ENCODE measurements at regions not wholly inside any gene's neighbourhood (a gene's known extent, or its start where the extent isn't known, plus 50 kb on each side); places are given as distances from the start of the nearest gene placed in this dataset.
"Not testable (repeated sequence)": the region's sequence is repeated elsewhere in the genome, so short reads cannot be mapped to it uniquely, and the experiment has no call there.

DNA sequence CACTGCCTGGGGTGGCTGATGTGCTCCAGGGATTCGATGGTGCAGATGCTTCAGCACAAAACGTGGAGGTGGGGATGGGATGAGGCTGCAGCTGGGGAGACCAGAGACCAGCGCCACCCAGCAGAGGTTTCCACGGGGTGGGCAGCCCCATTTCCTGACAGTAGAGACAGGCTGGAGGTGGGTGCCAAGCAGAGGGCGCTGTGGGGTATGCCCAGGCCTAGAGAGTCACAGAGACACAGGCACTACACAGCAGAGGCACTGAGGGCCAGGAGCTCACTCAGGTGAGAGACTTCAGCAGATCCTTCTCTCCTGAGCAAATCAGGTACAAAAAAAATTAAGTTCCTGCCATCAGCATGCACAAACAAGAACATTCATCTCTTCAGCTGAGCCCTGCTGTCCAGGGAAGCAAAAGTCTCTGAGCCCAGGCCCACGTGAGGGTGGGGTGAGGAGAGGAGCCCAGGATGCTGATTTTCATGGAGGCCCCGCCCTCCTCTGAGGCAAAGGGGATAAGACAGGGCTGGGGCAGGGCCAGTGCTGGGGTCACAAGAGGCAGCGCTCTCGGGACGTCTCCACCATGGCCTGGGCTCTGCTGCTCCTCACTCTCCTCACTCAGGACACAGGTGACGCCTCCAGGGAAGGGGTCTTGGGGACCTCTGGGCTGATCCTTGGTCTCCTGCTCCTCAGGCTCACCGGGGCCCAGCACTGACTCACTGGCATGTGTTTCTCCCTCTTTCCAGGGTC, 53.1 kb downstream of the GGTLC2 start:
- no peak for DNase-seq (ENCODE audit: low spot score)

DNA sequence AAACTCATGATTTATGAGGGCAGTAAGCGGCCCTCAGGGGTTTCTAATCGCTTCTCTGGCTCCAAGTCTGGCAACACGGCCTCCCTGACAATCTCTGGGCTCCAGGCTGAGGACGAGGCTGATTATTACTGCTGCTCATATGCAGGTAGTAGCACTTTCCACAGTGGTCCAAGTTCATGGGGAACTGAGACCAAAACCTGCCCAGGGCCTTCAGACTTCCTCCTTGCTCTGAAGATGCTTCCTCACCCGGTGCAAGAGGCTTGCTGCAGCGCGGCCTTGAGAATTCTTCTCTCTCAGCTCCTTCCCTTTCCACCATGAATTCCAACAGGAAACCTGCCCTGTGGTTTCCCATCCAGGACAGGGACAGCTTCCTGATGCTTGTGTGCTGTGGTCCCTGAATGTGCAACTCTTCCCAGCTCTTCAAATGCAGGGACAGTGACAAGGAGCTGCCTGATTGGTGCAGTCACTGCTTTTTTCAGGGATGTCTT, 53.9 kb downstream of the GGTLC2 start:
- no peak for DNase-seq (ENCODE audit: low spot score)

DNA sequence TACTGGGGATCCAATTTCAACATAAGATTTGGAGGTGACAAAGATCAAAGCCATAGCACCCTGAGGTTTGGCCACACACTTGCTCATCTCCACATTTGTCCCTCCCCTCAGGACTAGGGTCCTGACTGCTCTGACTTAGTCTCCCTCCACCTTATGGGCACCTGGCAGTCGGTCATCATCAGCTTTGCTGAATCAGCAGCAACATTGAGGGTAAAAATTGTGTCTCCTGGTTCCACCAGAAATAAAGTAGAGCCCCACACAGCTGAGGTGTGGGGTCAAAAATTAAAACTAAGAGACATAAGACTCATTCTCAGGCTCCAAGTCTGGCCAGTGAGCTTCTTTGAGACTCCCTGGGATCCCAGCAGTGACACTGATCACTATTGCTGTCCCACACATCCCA, 56.2 kb downstream of the GGTLC2 start:
- no peak for DNase-seq (ENCODE audit: low spot score)

DNA sequence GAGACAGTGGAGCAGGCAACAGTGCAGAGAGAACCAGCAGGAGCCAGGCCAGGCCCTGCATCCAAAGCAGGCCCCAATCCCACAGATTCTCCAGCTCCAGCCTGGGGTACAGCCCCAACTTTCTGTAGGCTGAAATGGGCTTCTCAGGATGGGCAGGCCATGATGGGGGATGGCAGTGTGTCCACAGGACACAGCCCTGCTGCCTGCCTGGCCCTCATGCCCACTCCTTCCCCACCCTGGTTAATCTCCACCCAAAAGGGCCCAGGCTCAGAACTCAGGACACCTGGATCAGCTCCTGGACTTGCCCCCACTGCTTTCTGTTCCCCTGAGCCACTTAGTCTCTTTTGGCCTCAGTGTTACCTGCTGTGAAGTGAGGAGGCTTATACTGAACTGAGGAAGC, 57.1 kb downstream of the GGTLC2 start:
- DNase-seq (ENCODE audit: low spot score): not testable (repeated sequence)

DNA sequence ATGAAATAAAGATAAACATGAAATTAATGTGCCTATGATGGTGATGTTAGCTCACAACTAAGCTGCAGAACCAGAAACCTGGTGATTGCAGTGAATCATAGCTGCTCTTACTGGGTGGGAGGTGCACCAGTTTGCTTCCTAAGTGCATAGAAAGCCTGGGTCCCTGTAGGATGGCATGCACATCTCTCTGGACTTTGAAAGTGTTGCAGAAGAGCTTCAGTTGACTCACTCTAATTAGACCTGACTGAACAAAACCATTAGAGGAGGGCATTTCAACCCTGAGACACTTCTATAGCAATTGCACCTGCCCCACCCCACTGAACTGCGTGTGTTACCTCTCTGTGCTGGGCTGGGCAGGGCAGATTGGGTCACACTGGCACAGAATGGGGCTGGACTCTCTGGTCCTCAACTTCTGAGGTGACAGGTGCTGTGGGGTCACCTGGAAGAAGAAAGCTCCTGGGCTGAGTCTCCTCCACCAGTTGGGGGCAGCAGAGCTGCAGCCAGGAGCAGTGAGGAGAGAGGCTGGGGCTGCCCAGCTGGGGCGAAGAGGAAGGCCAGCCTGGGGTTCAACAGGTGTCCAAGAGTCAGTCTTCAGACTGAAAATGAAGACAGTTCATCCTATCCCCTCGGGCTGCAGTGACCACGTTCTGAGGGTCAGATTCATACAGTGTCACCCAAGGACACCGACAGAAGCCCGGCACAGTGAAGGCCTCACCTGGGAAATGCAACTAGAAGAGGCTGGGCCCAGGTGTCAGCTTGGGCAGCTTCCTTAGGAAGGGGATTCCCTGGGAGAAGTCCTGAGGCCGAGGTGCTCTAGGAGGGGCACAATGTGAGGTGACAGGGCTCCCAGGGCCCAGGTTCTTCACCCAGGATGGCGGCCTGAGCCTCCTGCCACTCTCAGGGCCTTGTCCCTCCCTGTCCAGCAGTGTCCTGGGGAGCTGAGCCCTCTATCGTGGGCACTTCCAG, 58.1 kb downstream of the GGTLC2 start:
- DNase-seq (ENCODE audit: low spot score): no peak

DNA sequence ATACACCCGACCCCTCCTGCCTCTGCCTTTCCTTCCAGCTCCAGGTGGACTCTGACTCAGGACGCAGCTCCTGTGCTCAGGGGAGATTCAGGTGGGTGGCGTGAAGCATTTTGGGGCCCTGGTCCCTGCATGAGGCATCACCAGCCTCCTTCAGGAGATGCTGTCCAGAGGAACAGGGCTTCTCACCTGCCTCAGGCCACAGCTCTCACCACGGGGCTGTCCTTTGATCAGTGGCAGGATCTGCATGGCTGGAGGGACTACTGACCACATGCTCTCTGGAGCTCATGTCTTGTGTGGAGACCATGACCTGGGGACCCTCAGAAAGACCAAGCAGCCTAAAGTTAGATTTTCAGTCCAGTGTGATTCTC, 58.8 kb downstream of the GGTLC2 start:
- DNase-seq (ENCODE audit: low spot score): no peak

DNA sequence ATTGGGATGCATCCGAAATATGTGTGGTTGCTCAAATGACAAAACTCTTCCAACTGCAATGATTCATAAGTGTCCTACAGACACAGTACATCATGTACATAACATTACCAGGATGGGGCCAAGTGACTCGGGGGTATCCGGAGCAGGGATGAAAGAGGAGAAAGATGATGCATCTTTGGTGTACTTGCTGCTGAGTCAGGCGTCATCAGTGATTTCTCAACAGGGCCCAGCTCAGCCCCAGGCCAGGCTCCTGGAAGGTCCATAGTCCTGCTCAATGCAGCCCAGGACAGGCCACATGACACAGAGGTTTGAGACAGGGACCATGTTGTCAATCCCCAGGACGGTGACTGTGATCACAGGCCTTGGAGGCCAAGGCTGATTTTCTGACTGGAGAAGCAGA, 59.3 kb downstream of the GGTLC2 start:
- peak; percentile 56 for DNase-seq (ENCODE audit: low spot score)

DNA sequence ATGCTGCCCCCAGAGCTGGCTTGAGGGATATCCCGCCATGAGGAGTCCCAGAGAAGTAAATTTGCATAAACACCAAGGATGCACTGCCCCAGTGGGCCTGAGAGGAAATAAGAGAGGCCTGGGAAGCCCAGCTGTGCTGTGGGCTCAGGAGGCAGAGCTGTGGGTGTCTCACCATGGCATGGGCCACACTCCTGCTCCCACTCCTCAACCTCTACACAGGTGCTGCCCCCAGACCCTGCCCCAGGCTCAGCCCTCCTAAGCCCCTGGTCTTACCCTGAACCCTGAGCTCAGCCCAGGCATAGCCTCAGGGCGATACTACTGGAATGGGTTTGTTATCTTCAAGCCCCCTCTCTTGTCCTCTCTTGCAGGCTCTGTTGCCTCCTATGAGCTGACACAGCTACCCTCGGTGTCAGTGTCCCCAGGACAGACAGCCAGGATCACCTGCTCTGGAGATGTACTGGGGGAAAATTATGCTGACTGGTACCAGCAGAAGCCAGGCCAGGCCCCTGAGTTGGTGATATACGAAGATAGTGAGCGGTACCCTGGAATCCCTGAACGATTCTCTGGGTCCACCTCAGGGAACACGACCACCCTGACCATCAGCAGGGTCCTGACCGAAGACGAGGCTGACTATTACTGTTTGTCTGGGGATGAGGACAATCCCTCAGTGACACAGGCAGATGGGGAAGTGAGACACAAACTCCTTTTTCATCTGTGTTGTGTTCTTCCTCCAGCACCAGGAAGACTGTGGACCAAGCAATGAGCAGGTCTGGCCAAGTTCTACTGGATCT, 59.9 kb downstream of the GGTLC2 start:
- no peak for DNase-seq (ENCODE audit: low spot score)

DNA sequence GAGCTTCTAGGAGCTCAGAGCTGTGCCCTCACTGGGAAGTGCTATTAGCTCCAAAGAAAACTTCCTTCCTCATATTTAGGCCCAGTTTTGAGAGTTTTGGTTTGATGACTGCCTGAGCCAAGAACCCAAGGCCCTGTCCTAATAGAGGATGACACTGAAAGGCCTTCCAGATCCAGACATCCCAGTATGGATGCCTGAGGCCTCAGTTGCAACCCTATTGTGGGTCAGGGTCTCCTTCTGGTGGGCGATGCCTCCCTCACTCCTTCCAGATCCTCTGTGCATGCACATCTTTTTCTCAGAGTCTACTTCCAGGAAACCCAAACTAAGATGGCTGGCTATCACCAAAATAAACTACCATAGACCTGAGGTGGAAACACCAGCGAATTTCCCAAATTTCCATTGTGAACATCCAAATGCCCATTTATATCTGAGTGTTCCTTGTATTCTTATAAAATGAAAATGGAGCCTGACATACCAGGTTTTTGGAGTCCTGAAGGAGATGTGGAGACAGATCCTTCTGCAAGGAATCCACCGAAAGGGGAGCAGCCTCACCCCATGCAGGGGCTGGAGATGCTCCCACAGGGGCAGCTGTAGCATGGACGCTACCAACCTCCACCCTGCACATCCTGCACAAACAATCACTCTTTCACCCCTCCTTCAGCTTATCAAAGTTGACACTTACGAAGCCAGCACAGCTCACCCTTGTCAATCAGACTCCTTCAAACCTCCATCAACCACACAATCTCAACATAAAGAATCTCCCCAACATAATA, 61.1 kb downstream of the GGTLC2 start:
- DNase-seq (ENCODE audit: low spot score): no peak

DNA sequence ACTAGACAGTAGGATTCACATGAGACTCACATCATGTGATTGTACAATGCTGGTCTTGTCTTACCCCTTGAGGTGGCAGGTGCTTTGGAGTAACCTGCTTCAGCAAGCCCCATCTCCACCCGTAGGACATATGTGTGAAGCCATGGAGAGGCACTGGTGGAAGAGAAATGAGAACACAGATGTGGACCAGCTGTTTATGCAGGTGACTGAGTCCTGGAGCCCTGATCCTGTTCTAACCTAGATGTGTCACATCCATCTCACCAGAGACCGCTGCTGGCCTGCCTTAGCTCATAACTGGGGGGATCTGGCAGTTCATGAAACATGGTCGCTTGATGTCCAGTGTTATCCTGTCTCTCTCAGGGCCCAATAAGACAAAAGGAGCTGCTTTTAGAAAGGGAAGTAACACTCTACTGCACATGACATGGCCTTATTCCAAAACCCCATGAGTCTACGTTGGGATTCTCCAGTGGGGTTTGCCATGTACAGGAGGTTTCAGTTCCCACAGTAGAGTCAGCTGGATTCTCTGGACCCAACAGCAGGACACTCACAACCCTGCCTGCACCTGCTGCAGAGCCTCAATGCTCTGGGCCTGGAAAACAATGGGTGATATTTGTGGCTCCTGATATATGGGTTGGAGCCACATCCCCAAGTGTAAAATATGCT, 62.0 kb downstream of the GGTLC2 start:
- no peak for DNase-seq (ENCODE audit: low spot score)

DNA sequence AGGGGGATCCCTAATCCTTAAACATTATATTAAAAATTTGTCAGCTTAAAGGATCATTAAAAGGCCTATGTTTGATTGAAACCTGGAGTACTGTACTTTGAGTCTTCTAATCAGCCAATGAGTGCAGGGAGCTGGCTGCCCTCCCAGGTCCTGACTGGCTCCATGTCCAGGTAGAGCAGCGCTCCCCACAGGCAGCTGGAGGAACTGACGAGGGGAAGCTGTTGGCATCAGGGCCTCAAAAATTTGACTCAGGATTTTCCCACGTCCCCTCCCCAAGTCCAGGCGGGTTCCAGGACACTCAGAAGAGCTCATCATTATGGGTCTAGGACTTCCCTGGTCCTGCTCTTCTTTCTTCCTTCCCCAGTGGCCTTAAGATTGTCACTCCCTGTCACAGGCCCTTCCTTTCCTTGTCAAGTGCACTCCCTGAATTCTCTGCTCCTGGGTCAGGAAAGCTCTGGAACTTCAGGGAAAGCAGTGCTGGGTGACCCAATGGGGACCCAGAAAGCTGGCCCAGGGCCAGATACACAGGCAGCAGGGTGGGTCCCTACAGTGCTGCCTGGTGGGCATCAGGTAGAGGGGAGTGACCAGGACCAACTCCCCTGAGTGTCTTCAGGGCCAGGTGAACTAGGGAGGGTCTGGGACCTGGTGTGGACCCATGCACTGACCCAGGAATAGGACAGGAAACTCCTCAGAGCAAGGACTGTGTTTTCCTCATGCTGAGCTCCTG, 65.5 kb downstream of the GGTLC2 start:
- DNase-seq (ENCODE audit: low spot score): no peak

DNA sequence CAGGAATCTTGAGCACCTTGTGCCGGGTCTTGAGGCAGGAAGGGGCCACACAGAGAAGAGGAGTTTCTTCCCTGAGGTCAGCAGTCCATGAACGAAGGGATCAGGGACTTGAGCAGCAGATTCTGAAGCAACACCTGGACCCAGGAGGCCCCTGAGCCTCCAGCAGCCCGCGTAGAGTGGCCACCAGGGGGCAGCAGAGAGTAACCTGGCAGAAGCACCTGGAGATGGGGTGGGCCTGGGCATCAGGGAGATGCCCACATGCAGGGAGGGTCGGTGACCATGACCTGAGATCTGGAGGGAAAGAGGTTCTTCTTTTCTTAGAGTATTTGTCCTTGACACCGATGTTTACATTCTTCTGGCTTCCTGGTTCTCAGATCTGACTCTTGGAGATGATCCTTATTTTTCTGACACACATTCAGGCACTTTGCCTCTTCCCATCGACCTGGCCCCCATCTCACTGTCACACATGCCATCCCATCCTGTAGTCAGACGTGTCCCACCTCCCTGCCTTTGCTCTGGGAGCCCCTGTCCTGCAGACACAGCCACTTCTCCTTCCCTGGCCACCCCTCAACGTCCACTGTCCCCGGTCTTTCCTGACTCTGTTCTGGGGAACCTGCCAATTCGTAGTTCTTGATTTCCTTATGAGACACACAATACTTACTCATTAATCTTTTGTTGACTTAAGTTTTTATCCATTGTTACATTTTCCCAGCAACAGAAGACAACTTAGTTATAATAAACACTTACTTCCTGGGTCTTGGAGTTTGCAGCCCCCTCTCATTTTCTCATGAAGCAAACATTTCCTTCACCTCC, 66.5 kb downstream of the GGTLC2 start:
- peak; percentile 73 for DNase-seq (ENCODE audit: low spot score)

DNA sequence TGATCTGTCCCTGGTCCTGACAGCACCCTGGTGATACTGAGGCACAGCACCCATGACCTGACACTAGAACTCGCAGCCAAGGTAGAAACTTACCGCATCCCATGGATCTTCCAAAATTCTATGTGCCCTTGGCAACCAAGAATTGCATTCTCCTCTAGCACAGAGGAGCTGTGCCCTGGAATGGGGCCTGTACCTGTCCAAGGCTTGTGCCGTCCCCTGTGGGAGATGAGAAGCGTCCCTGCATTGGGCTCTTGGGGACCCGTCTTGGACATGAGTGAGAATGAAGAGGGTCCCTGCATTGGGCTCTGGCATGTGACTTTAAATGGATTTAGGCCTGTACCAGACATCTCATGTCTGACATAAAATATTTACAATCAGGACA, 67.1 kb downstream of the GGTLC2 start:
- no peak for DNase-seq (ENCODE audit: low spot score)

DNA sequence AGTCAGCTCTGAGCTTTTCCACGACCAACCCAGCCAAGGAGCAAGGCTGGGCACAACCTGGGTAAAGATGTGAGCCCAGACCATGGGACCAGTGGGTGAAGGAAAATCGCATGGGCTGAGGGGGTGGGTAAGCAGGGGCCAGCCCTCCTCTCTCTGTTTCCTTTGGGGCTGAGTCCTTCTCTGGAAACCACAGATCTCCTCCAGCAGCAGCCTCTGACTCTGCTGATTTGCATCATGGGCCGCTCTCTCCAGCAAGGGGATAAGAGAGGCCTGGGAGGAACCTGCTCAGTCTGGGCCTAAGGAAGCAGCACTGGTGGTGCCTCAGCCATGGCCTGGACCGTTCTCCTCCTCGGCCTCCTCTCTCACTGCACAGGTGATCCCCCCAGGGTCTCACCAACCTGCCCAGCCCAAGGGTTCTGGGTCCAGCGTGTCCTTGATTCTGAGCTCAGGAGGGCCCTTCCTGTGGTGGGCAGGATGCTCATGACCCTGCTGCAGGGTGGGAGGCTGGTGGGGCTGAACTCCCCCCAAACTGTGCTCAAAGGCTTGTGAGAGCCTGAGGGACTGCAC, 67.8 kb downstream of the GGTLC2 start:
- DNase-seq (ENCODE audit: low spot score): no peak

DNA sequence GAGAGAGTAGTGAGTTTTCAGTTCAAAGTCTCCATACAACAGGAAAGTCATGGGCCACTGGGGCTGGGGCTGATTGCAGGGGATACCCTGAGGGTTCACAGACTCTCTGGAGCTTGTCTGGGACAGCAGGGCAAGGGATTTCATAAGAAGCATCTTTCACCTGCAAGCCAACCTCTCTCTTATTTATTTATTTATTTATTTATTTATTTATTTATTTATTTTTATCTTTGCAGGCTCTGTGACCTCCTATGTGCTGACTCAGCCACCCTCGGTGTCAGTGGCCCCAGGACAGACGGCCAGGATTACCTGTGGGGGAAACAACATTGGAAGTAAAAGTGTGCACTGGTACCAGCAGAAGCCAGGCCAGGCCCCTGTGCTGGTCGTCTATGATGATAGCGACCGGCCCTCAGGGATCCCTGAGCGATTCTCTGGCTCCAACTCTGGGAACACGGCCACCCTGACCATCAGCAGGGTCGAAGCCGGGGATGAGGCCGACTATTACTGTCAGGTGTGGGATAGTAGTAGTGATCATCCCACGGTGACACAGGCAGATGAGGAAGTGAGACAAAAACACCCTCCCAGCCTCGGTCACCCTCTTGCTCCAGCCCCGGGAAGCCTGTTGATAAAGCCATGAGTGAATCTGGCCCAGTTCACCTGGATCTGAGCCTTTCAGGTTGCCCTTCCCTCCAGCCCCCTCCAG, 68.4 kb downstream of the GGTLC2 start:
- no peak for DNase-seq (ENCODE audit: low spot score)

DNA sequence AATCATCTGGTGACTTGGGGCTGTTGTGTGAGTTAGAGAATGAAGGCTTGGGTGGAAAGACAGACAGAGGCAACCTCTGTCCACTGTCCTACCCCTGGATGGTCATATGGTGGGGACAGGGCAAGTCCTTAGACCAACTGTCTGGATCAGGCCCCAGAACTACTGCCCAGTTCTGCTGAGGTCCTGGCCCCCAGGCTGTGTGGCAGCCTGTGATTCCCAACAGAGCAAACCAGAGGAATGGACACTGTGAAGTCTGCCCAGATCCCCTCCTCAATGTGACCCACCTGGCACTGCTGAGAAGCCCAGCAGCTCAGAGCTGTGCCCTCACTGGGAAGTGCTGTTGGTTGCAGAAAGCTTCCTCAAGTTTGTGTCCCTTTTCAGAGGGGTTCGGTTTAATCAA, 69.0 kb downstream of the GGTLC2 start:
- no peak for DNase-seq (ENCODE audit: low spot score)

DNA sequence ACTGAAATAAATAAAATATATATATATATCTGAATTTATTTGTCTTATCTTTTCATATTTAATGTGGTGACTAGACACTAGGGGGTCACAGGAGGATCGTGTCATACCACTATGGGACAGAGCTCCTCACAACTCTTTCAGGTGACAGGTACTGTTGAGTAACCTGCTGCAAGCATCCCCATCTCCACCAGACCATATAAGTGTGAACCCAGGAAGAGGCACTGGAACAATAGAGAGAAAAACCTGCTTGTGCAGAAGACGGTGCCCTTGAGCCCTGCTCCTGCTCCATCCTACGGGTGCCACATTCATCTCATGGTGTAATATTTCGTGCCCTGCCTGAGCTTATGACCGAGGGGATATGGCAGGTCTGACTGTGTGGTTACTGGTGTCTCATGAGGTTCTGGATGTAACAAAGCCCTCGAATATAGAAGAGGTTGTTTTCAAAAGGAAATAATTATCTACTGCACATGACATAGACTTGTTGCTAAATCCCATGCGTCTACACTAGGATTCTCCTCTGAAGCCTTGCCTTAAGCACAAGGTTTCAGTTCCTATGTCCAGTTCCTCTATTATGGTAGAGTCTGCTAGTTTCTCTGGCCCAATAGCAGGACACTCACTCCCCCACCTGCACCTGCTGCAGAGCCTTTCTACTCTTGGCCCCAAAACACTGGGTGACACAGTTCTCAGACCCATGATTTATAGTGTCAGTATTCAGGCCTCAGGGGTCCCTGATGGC, 70.4 kb downstream of the GGTLC2 start:
- no peak for DNase-seq (ENCODE audit: low spot score)

DNA sequence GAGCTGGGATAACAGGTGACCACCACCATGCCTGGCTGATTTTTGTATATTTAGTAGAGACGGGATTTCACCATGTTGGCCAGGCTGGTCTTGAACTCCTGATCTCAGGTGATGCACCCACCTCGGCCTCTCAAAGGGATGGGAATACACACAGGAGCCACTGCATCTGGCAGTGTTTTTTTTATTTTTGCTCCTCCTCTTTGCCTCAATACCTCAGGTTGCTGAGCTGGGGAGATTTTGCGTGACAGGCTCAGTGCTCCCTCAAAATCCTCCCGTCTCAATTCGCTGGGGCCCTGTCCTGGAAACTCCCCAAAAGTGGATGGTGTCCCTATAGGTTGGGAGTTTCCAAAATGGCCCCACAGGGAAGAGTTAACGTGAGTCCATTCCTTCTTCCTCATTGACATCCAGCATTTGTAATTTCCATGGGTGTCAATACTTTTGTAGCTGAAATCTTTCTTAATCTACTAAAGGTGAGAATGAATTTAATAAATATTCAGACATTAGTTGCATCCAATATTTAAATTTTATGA, 71.8 kb downstream of the GGTLC2 start:
- no peak for DNase-seq (ENCODE audit: low spot score)

All from AG20443 (cell line).